ENCODE measurements at regions not wholly inside any gene's neighbourhood (a gene's known extent, or its start where the extent isn't known, plus 50 kb on each side); places are given as distances from the start of the nearest gene placed in this dataset.

GRCh38 chr6:160926281-160927276 lies 65.0 kb upstream of the MAP3K4 start:
- TF ChIP-seq CTCF (IDR thresholded peaks at IDR 0.05) (no peak), POLR2A (IDR thresholded peaks at IDR 0.05) (no peak)
